ENCODE measurements at regions not wholly inside any gene's neighbourhood (a gene's known extent, or its start where the extent isn't known, plus 50 kb on each side); places are given as distances from the start of the nearest gene placed in this dataset.
"Not testable (repeated sequence)": the region's sequence is repeated elsewhere in the genome, so short reads cannot be mapped to it uniquely, and the experiment has no call there.

GRCh38 chr22:11341387-11342068 is 4186.5 kb upstream of the OR11H1 start:
- not testable (repeated sequence) for DNase-seq (ENCODE audit: low spot score); H3K9ac ChIP-seq (ENCODE audit: low read depth in 1 of 2, low read length in 2 of 2); H3K4me3 ChIP-seq (ENCODE audit: low read depth in 1 of 3, low read length in 3 of 3); H3K4me1 ChIP-seq (ENCODE audit: control insufficient read depth in 4 of 4, insufficient read depth in 4 of 4, low read length in 3 of 4); H3K9me3 ChIP-seq (ENCODE audit: control insufficient read depth in 4 of 4, low read length in 3 of 4); H3K27ac ChIP-seq (ENCODE audit: low read depth in 1 of 2, low read length in 2 of 2); H3K27me3 ChIP-seq (ENCODE audit: control insufficient read depth in 4 of 4, insufficient read depth in 4 of 4, low read length in 3 of 4); H3K36me3 ChIP-seq (ENCODE audit: control insufficient read depth in 4 of 4, insufficient read depth in 3 of 4, low read depth in 1 of 4, low read length in 3 of 4)
- 56% methylated on average over 6 of the region's 6 CpGs for WGBS

- not testable (repeated sequence) for H3K36me3 ChIP-seq (ENCODE audit: control insufficient read depth in 4 of 4, insufficient read depth in 3 of 4, low read depth in 1 of 4, low read length in 3 of 4); H3K9ac ChIP-seq (ENCODE audit: low read depth in 1 of 2, low read length in 2 of 2); DNase-seq (ENCODE audit: low spot score); H3K27me3 ChIP-seq (ENCODE audit: control insufficient read depth in 4 of 4, insufficient read depth in 4 of 4, low read length in 3 of 4); H3K4me3 ChIP-seq (ENCODE audit: low read depth in 1 of 3, low read length in 3 of 3); H3K4me1 ChIP-seq (ENCODE audit: control insufficient read depth in 4 of 4, insufficient read depth in 4 of 4, low read length in 3 of 4); H3K9me3 ChIP-seq (ENCODE audit: control insufficient read depth in 4 of 4, low read length in 3 of 4); H3K27ac ChIP-seq (ENCODE audit: low read depth in 1 of 2, low read length in 2 of 2)
- 53% methylated on average over 1 of the region's 1 CpG for WGBS
Measured at GRCh38 chr22:11351181-11351580, 4176.8 kb upstream of the OR11H1 start.

DNA sequence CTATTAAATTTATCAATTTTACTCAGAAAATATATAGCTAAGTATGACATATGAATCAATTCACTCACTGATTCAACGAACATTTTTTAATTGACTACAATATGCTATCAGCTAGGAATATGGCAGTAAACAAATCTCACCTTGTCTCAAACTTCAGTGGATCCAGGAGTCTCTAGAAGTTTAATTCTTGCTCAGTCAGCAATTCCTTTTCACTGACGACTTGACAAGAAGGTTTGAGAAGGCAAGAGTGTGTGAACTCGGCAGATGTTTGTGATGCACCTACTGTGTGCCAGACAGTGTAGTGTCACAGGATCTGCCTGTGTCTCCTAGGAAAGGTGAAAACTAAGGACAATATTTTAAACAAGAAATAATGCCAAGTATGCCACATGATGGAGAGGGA is 4175.7 kb upstream of the OR11H1 start:
- not testable (repeated sequence) for DNase-seq (ENCODE audit: low spot score); H3K36me3 ChIP-seq (ENCODE audit: control insufficient read depth in 4 of 4, insufficient read depth in 3 of 4, low read depth in 1 of 4, low read length in 3 of 4); H3K4me3 ChIP-seq (ENCODE audit: low read depth in 1 of 3, low read length in 3 of 3); H3K27me3 ChIP-seq (ENCODE audit: control insufficient read depth in 4 of 4, insufficient read depth in 4 of 4, low read length in 3 of 4); H3K27ac ChIP-seq (ENCODE audit: low read depth in 1 of 2, low read length in 2 of 2); H3K9ac ChIP-seq (ENCODE audit: low read depth in 1 of 2, low read length in 2 of 2); H3K4me1 ChIP-seq (ENCODE audit: control insufficient read depth in 4 of 4, insufficient read depth in 4 of 4, low read length in 3 of 4); H3K9me3 ChIP-seq (ENCODE audit: control insufficient read depth in 4 of 4, low read length in 3 of 4)
- 46% methylated on average over 3 of the region's 3 CpGs for WGBS

GRCh38 chr22:11360632-11361031 is 4167.4 kb upstream of the OR11H1 start:
- Histone ChIP-seq H3K9me3 (ENCODE audit: control insufficient read depth in 4 of 4, low read length in 3 of 4) (peaks cover 0 to 3% (median 0%) of the 10 kb centered on the region in 4 donors), H3K9ac (ENCODE audit: low read depth in 1 of 2, low read length in 2 of 2) (no peak overlapping the region), H3K4me3 (ENCODE audit: low read depth in 1 of 3, low read length in 3 of 3) (no peak overlapping the region), H3K27ac (ENCODE audit: low read depth in 1 of 2, low read length in 2 of 2) (no peak overlapping the region), H3K36me3 (ENCODE audit: control insufficient read depth in 4 of 4, insufficient read depth in 3 of 4, low read depth in 1 of 4, low read length in 3 of 4) (no peaks in the 10 kb centered on the region), H3K4me1 (ENCODE audit: control insufficient read depth in 4 of 4, insufficient read depth in 4 of 4, low read length in 3 of 4) (no peaks in the 10 kb centered on the region), H3K27me3 (ENCODE audit: control insufficient read depth in 4 of 4, insufficient read depth in 4 of 4, low read length in 3 of 4) (no peaks in the 10 kb centered on the region)
- no peak for TF ChIP-seq SP1 (IDR thresholded peaks at IDR 0.05)
- no peak for TF ChIP-seq GABPA (IDR thresholded peaks at IDR 0.05 in 1 of 2, conservative IDR thresholded peaks at IDR 0.05 in 1 of 2)
- TF ChIP-seq REST (IDR thresholded peaks at IDR 0.05): no peak
- no peak for TF ChIP-seq ZBTB33 (IDR thresholded peaks at IDR 0.05)
- TF ChIP-seq EGR1 (IDR thresholded peaks at IDR 0.05; ENCODE audit: low read depth in 2 of 2): no peak
- no peak for TF ChIP-seq HNF4A (conservative IDR thresholded peaks at IDR 0.05)
- no peak for TF ChIP-seq JUND (IDR thresholded peaks at IDR 0.05)
- TF ChIP-seq, protein P1, sequence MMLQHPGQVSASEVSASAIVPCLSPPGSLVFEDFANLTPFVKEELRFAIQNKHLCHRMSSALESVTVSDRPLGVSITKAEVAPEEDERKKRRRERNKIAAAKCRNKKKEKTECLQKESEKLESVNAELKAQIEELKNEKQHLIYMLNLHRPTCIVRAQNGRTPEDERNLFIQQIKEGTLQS (IDR thresholded peaks at IDR 0.05): no peak
- TF ChIP-seq YY1 (IDR thresholded peaks at IDR 0.05): no peak
- no peak for TF ChIP-seq NR2F2 (IDR thresholded peaks at IDR 0.05)
- TF ChIP-seq FOXA1 (IDR thresholded peaks at IDR 0.05): no peak
- no peak for TF ChIP-seq CTCF (IDR thresholded peaks at IDR 0.05; ENCODE audit: low read depth, low read length, missing input control)
- no peak for TF ChIP-seq RXRA (IDR thresholded peaks at IDR 0.05)
- TF ChIP-seq HNF4G (IDR thresholded peaks at IDR 0.05): no peak
- no peak for TF ChIP-seq TAF1 (conservative IDR thresholded peaks at IDR 0.05)
- TF ChIP-seq MAX (IDR thresholded peaks at IDR 0.05): no peak
- TF ChIP-seq FOXA2 (IDR thresholded peaks at IDR 0.05): no peak
- no peak for TF ChIP-seq RAD21 (IDR thresholded peaks at IDR 0.05)
- no peak for DNase-seq (ENCODE audit: low spot score)
- 56% methylated on average over 12 of the region's 12 CpGs for WGBS

Data from liver (tissue), 8 donors.